ENCODE measurements at regions not wholly inside any gene's neighbourhood (a gene's known extent, or its start where the extent isn't known, plus 50 kb on each side); places are given as distances from the start of the nearest gene placed in this dataset.
"Not testable (repeated sequence)": the region's sequence is repeated elsewhere in the genome, so short reads cannot be mapped to it uniquely, and the experiment has no call there.

DNA sequence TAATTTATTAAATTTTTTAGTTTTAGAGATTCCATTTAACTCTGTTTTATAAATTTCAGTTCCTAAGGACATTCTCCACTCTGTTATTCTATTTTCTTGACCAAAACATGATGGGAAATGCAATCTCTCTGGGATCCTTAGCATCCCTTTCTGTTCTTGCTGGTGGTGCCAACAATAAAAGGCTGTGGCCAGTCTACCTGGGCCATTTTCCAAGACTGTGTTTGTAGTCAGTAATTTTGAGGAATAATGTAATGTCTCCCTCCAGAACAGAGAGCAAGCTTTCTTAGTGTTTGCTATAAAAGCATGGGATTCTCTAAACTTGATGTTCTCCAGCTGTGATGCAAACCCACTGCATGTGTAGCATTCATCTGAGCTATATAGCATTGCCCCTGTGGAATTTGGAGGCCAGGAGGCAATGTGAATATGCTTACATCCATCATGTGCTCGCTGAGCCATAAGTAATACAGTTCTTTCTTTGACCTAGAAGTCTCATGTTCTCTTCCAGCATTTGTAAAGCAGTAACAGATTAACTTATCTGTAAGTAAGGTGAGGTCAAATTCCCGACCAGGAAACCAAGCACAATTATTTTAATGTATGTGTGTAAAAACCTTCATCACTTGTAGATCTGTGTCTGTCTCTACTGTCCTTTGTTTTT lies 211.5 kb upstream of the TAS2R1 start:
- no peak for DNase-seq

GRCh38 chr5:9838916-9839315 lies 208.8 kb upstream of the TAS2R1 start:
- DNase-seq, result peak; percentile 61

DNA sequence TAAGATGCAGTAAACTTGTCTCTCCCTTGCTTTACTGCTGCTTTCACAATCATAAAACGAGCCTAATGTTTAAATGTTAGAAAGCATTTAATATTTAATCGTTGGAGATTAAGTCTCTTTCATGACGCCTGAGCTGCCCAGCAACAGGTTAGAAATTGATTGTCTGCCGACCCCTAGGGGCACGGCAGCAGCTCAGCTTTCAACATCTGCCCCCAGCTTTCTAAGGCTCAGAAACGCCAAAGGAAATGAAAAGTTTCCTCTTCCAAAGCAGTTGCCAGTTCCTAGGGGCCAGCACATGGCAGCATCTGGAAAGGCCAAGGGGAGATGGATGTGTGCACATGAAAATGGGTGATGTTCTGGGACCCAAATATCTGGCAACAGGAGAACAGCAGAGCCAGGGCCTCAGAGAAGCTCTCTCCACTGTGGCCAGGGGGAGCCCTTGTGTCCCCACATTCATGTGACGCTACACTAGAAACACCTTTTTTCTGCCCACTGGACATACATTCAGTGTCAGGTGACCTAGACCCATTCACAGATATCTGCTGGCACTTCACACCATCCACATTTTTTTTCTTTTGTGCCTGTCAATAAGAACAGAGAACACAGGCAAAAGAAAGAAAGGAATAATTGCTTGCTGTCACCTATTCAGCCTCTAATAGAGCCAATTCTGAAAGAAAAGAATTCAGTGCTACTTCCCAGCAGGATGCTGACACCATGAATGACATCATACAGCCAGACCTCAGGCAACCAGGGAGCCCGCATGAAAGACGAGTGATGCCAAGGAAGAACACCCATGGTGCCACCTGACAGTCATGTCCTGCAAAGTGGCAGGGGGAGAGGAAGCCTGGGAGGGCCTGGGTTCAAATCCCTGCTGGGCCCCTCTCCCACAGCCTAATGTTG lies 205.0 kb upstream of the TAS2R1 start:
- no peak for DNase-seq

DNA sequence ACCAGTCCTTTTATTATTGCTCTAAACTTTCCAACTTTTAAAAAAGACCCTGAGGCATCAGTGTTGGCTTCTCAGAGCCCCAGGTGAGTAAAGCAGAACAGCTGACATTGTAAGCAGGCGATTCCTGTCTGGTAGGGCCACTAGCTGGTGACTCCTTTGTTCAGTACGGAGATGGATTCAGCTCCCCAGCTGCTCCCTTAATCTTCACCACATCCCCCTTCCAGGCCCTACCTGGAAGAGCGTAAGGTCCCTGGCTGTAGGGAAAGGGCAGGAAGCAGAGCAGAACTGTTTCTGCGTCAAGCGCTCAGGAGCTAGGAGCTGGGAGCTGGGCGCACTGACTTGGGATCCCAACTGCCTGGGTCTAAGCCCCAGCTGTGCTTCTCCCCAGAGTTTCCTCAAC lies 203.7 kb upstream of the TAS2R1 start:
- no peak for DNase-seq

DNA sequence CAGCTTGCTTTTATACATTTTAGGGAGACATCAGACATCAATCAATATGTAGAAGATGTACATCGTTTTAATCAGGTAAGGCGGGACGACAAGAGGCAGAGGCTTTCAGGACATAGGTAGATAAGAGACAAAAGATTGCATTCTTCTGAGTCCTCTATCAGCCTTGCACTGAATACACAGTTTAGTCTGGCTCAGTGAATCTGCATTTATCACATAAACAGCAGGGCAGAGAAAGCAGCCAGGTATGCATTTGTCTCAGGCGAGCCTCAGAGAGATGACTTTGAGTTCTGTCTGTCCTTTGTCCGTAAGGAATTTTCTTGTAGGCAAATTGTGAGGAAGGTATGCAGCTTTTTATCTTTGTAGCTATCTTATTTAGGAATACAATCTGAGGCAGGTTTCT lies 202.8 kb upstream of the TAS2R1 start:
- no peak for DNase-seq

GRCh38 chr5:9831823-9832222 lies 201.7 kb upstream of the TAS2R1 start:
- DNase-seq, result no peak

- DNase-seq, result no peak
Measured at GRCh38 chr5:9830184-9830583, 200.0 kb upstream of the TAS2R1 start.

DNA sequence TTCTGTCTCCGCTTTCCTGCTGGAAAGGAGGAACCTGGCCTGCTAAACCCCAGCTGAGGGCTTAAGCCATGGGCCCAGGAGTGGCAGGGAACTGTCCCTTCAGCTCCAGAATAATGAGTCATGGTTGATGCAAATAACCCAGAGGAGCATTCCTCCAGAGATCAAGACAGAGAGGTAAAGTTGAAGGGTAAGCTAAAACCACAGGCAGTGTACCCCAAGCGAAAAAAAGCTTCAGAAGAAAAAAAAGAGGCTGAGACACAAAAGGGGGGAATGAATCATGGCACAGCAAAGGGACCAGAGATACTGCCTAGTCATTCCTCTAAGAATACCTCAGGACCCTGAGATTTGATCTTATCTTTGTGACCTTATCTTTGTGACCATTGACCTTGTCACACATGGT lies 199.5 kb upstream of the TAS2R1 start:
- no peak for DNase-seq

GRCh38 chr5:9820691-9821449 lies 190.7 kb upstream of the TAS2R1 start:
- DNase-seq, result no peak

DNA sequence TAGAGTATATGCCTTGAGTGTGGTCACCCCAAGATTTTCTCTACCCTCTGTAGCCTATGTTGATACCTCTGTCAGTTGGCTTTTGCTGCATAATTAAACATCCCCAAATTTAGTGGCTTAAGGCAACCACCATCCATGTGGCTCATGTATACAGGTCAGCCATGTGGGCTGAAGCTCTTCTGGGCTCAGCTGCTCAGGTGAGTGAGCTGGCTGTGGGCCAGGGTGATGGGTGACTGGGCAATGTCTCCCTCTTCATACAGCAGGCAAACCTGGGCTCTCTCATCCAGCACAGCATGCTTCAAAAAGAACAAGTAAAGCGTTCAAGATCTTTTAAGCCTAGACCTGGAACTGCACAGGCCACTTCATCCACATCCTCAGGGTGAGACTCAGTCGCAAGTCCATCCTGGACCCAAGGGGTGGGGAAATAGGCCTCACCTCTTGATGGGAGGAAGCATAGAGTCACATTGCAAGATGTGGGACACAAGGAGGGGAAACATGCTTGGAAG lies 188.2 kb upstream of the TAS2R1 start:
- peak; percentile 26 for DNase-seq

DNA sequence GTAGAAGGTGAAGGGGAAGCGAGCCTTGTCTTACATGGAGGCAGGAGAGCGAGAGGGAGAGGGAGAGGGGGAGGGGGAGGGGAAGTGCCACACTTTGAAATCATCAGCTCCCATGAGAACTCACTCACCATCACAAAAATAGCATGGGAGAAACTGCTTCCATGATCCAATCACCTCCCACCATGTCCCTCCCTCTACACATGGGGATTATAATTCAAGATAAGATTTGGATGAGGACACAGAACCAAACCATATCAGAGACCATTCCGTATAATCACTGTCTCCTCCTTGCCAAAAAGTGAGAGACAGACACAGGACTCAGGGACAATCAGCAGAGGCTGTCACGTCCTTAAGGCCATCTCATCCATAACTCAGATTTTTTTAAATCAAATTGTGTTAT lies 187.7 kb upstream of the TAS2R1 start:
- no peak for DNase-seq

DNA sequence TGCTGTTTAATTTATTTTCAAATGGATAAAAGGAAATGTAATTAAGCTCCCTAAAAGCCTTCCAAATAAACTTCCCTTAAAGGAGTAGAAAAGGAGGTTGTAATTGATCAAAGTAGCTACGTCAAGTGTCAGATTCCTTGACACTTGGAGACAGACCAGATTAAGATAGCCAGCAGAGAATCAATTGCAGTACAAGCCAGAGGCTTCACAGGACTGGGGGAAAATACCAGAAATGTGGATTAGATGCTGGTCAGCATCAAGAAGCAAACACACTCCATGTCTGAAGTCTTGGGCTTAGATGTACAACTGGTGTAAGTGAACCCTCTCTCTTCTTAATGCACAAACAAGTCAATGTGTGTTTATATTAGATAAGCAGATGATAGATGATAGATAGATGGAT lies 184.9 kb upstream of the TAS2R1 start:
- no peak for DNase-seq

- DNase-seq, result no peak
Measured at GRCh38 chr5:9813305-9813704, 183.2 kb upstream of the TAS2R1 start.

DNA sequence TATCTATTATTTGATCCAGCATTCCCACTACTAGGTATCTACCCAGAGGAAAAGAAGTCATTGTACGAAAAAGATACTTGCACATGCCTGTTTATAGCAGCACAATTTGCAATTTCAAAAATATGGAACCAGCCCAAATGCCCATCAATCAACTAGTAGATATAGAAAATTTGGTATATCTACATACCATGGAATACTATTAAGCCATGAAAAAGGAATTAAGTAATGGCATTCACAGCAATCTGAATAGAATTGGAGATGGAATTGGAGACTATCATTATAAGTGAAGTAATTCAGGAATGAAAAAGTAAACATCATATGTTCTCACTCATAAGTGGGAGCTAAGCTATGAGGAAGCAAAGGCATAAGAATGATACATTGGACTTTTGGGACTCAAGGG lies 177.2 kb upstream of the TAS2R1 start:
- DNase-seq, result not testable (repeated sequence)

DNA sequence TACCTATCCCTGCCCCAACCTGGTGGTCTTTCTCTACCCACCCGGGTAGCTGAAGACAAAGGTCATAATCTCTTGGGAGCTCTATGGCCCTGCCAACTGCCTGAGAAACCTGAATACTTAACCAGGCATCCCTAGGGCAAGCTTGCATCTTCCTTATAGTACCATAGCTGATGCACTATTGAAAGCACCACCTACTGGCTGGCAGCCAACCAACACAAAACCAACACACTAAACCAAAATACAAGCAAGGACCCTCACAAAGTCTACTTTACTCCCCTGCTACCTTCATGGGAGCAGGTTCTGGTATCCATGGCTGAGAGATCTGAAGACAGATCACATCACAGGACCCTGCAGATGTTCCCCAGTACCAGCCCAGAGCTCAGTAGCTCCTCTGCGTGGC lies 171.8 kb upstream of the TAS2R1 start:
- no peak for DNase-seq

DNA sequence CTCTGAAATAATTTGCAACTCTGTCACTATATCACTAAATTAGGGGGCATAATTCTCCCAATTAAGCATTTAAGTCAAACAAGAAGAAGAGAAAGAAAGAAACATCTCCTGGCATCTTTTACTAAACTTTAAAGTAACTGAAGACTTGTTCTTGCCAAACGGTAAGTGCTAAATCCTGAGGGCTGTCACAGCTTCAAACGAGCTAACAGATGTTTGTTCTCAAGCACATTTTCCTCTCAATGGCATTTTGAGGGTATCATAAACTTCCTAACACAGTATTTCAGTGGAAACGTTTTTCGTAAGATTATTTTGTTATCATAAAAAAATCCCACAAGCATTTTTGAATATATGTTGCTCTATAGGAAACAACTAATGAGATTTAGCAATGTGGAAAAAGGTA lies 169.5 kb upstream of the TAS2R1 start:
- no peak for DNase-seq

GRCh38 chr5:9790276-9790675 lies 160.1 kb upstream of the TAS2R1 start:
- no peak for DNase-seq

GRCh38 chr5:9789777-9790176 lies 159.6 kb upstream of the TAS2R1 start:
- DNase-seq, result no peak

- no peak for DNase-seq
Measured at GRCh38 chr5:9787861-9788600, 157.9 kb upstream of the TAS2R1 start.

GRCh38 chr5:9786380-9787360 lies 156.5 kb upstream of the TAS2R1 start:
- DNase-seq, result no peak

DNA sequence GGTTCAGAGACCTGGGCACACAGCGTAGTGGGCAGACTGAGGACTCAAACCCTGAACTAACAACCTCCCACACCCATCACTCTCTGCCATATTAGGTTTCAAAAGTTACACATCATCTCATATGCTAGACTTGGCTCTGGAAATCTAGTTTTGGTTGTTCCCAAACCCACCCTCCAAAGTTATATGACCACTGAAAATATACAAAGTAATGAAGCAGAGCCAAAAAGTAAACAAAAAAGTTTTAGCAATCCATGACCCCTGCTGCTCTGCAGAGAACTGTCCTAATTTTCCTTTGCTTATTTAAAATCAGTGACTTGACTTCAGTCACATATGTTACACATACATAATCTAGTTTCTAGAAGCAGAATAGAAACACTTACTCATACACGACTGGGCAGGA lies 155.6 kb upstream of the TAS2R1 start:
- no peak for DNase-seq

DNA sequence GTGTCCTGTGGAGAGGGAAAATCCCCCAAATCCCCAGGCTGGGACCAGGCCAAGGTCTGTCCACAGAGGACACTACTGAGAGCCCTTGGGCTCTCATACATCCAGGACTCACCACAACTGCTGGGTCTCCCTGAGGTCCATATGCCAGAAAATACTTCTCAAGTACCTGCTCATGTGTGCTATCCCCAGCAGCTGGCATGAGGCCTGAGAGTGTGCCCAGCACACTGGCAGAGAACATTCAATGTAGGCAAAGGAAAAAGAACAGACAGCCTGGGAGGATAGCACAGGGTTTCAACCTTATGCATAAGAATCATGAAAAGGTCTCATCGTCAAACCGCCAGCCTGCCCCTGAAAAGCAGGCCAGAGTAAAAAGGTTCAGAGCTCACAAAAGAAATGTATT lies 154.1 kb upstream of the TAS2R1 start:
- DNase-seq, result no peak

Data from DMS79 treated with DMSO at 0.1 percent for 48 hours (cell line).